OCI-LY3 (cell line): ENCODE measurements at regions not wholly inside any gene's neighbourhood (a gene's known extent, or its start where the extent isn't known, plus 50 kb on each side); places are given as distances from the start of the nearest gene placed in this dataset.

Source experiments
- H2AFZ ChIP-seq: fragments of 200-600, 300-600 bp; shearing (Covaris generic); 2 replicates; pipeline ENCODE4 v1.6.0; 2014; ENCODE audit warnings: antibody characterized with exemption, low read depth, low read length
- H3K27ac ChIP-seq: fragments of 200-600, 300-600 bp; sonication (generic); 2 replicates; pipeline ENCODE4 v1.5.1; 2014; ENCODE audit warnings: mild to moderate bottlenecking, low read length, moderate library complexity, mixed read lengths
- H3K27me3 ChIP-seq: fragments of 200-600, 300-600 bp; sonication (generic); 2 replicates; pipeline ENCODE4 v1.6.1; 2014; ENCODE audit warnings: low read depth, low read length, mixed read lengths
- H3K36me3 ChIP-seq: fragments of 200-600, 300-600 bp; sonication (generic); replicated peaks from 2 replicates; pipeline ENCODE3; 2014; ENCODE audit warnings: low read depth, low read length, mixed read lengths
- H3K4me1 ChIP-seq: fragments of 300-600, 200-600 bp; sonication (generic); 2 replicates; pipeline ENCODE4 v1.6.1; 2014; ENCODE audit warnings: low read length, mixed read lengths
- H3K4me2 ChIP-seq: fragments of 200-600, 300-600 bp; sonication (generic); 2 replicates; pipeline ENCODE4 v1.6.1; 2014; ENCODE audit warnings: low read length, mixed read lengths
- H3K4me3 ChIP-seq: fragments of 300-600, 200-600 bp; sonication (generic); 2 replicates; pipeline ENCODE4 v1.5.1; 2014; ENCODE audit warnings: antibody characterized with exemption, mild to moderate bottlenecking, low read length, moderate library complexity
- H3K79me2 ChIP-seq: fragments of 300-600, 200-600 bp; shearing (Covaris generic); 2 replicates; pipeline ENCODE4 v1.6.1; 2014; ENCODE audit warnings: mild to moderate bottlenecking, low read length, mixed read lengths
- H3K9ac ChIP-seq: fragments of 300-600, 200-600 bp; shearing (Covaris generic); 2 replicates; pipeline ENCODE4 v1.6.0; 2014; ENCODE audit warnings: mild to moderate bottlenecking, low read length, moderate library complexity
- H3K9me3 ChIP-seq: fragments of 200-600, 300-600 bp; shearing (Covaris generic); 2 replicates; pipeline ENCODE4 v1.6.1; 2014; ENCODE audit warnings: low read length, mixed read lengths; ENCODE audit not compliant: insufficient read depth
- H4K20me1 ChIP-seq: fragments of 200-600, 300-600 bp; sonication (generic); 2 replicates; pipeline ENCODE4 v1.6.1; 2016; ENCODE audit warnings: low read length, mixed read lengths; ENCODE audit not compliant: insufficient read depth
- EZH2phosphoT487 ChIP-seq: fragments of 200-600 bp; shearing (Covaris generic); IDR thresholded peaks from 2 replicates; pipeline ENCODE4 v1.6.1; 2018; ENCODE audit warnings: antibody characterized with exemption, mixed run types, low read depth
- TF ChIP-seq, protein P1 (sequence below): fragments of 200-600, 300-600 bp; sonication (generic); IDR thresholded peaks from 2 replicates; pipeline ENCODE4 v1.5.1; 2014; ENCODE audit warnings: antibody characterized with exemption, low read length, low read depth

DNA sequence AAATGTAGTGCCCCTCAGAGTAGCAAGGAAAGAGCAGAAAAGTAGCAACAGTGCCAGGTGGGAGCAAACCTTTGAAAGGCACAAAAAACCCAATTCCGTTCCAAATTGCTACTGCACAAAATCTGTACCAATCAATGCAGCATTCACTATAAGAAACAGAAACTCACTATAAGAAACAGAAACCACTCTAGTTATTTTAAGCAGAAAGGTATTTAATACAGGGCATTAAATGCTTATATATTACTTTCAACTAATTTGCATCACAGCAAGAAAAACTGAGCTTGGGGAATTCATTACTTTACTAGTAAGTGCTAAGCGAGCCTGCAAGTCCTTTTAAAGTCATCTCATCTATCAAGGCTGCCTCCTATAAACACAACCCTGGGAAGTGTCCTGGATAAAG lies 116.5 kb upstream of the OLIG3 start:
- Histone ChIP-seq H3K4me2 (peak overlapping the region; percentile 24; the same call in 1 of the 2 replicates), H3K9ac (no peak overlapping the region), H3K36me3 (no peaks in the 10 kb centered on the region), H3K79me2 (no peaks in the 10 kb centered on the region), H3K9me3 (no peaks in the 10 kb centered on the region), H4K20me1 (no peaks in the 10 kb centered on the region), H3K4me1 (peaks cover 12% of the 10 kb centered on the region), H3K4me3 (no peak overlapping the region), H2AFZ (no peak overlapping the region), H3K27me3 (no peaks in the 10 kb centered on the region), H3K27ac (peak overlapping the region; percentile 60; the same call in 1 of the 2 replicates)
- no peak for TF ChIP-seq EZH2phosphoT487
- TF ChIP-seq, protein P1, sequence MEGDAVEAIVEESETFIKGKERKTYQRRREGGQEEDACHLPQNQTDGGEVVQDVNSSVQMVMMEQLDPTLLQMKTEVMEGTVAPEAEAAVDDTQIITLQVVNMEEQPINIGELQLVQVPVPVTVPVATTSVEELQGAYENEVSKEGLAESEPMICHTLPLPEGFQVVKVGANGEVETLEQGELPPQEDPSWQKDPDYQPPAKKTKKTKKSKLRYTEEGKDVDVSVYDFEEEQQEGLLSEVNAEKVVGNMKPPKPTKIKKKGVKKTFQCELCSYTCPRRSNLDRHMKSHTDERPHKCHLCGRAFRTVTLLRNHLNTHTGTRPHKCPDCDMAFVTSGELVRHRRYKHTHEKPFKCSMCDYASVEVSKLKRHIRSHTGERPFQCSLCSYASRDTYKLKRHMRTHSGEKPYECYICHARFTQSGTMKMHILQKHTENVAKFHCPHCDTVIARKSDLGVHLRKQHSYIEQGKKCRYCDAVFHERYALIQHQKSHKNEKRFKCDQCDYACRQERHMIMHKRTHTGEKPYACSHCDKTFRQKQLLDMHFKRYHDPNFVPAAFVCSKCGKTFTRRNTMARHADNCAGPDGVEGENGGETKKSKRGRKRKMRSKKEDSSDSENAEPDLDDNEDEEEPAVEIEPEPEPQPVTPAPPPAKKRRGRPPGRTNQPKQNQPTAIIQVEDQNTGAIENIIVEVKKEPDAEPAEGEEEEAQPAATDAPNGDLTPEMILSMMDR, result no peak

DNA sequence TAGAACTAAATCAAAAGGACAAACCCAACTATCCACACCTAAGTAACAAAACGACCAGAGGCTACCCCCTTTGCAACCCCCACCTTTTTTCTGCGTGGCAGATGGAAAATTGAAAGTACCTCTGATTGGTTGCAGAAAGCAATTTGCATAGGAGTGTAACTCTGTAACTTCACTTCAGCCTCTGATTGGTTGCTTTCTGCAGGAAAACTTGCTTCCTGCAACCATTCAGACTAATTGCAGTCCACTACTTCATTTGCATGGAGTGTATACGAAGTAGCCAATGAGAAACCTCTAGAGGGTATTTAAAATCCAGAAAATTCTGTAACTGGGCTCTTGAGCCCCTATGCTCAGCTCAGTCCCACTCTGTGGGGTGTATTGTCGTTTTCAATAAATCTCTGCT lies 129.1 kb upstream of the OLIG3 start:
- Histone ChIP-seq H3K27me3 (no peaks in the 10 kb centered on the region), H3K27ac (no peak overlapping the region), H3K4me2 (no peak overlapping the region), H4K20me1 (no peaks in the 10 kb centered on the region), H3K9me3 (no peaks in the 10 kb centered on the region), H2AFZ (no peak overlapping the region), H3K36me3 (no peaks in the 10 kb centered on the region), H3K79me2 (no peaks in the 10 kb centered on the region), H3K9ac (no peak overlapping the region), H3K4me1 (peaks cover 20% of the 10 kb centered on the region), H3K4me3 (no peak overlapping the region)
- TF ChIP-seq, protein P1, result no peak
- TF ChIP-seq EZH2phosphoT487, result no peak

DNA sequence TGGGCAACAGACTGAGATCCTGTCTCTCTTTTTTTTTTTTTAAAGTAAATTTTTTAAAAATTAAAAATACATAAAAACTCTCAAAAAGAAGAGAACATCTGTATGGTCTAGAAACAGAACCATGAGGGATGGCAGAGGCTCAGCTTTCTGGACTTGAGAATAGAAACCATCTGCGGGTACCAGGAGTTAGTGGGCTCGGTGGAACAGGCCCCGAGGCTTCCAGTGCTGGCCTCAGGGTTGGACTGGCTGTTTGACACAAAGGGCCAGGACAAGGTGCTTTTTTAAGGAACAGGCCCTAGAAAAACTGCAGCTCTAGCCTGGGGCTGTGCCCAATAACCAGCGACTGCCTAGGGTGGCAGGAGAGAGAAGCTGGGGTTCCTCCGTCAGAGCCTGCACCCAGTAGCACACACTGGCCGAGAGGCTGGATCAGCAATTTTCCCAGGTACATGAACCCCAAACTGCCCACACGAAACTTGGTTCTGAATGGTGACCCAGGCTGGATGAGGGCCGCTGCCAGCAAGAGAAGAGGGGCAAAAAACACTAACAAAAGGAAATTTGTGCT lies 131.0 kb upstream of the OLIG3 start:
- H3K27ac ChIP-seq, result no peak overlapping the region
- peaks cover 14% of the 10 kb centered on the region for H3K4me1 ChIP-seq
- TF ChIP-seq, protein P1, result no peak
- no peak for TF ChIP-seq EZH2phosphoT487
- H2AFZ ChIP-seq, result no peak overlapping the region
- H3K36me3 ChIP-seq, result no peaks in the 10 kb centered on the region
- H3K79me2 ChIP-seq, result no peaks in the 10 kb centered on the region
- H3K9ac ChIP-seq, result no peak overlapping the region
- H3K4me2 ChIP-seq, result no peak overlapping the region
- H3K4me3 ChIP-seq, result no peak overlapping the region
- no peaks in the 10 kb centered on the region for H4K20me1 ChIP-seq
- no peaks in the 10 kb centered on the region for H3K27me3 ChIP-seq
- no peaks in the 10 kb centered on the region for H3K9me3 ChIP-seq

DNA sequence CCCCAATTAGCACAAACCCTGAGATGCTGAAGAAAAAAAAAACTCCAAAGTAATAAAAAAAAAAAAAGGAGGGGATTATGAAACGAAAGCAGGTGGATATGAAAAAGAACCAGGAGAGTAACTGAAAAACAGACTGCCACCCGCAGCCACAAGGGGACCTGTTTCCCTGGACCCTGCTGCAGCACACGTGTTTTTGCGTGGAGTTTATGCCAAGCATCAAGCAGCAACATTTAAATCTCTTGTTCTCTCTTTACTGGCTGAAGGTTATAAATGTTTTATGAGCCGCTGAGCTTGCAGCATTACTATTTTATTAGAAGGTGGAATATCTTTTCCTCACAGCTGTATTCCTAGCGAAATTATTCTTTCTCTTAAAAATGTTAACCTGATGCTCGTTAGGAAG lies 131.6 kb upstream of the OLIG3 start:
- H3K4me3 ChIP-seq, result no peak overlapping the region
- H2AFZ ChIP-seq, result no peak overlapping the region

More for the DNA sequence above, 131.6 kb upstream of the OLIG3 start:
- no peak overlapping the region for H3K4me2 ChIP-seq
- H3K4me1 ChIP-seq, result peaks cover 14% of the 10 kb centered on the region
- H3K27ac ChIP-seq, result no peak overlapping the region
- no peaks in the 10 kb centered on the region for H4K20me1 ChIP-seq
- H3K9ac ChIP-seq, result no peak overlapping the region
- no peak for TF ChIP-seq EZH2phosphoT487
- TF ChIP-seq, protein P1, result no peak
- H3K79me2 ChIP-seq, result no peaks in the 10 kb centered on the region
- H3K9me3 ChIP-seq, result no peaks in the 10 kb centered on the region
- no peaks in the 10 kb centered on the region for H3K36me3 ChIP-seq
- H3K27me3 ChIP-seq, result no peaks in the 10 kb centered on the region
